T47D (cell line): ENCODE measurements at regions not wholly inside any gene's neighbourhood (a gene's known extent, or its start where the extent isn't known, plus 50 kb on each side); places are given as distances from the start of the nearest gene placed in this dataset.
A peak's percentile ranks its signal among the peaks of the same experiment; 100 is the strongest.
"Not testable (repeated sequence)": the region's sequence is repeated elsewhere in the genome, so short reads cannot be mapped to it uniquely, and the experiment has no call there.

Experiments
- DNase-seq, 2 experiments: peaks; one replicate each; pipeline versions ENCODE4 v3.0.0 to v3.0.0-alpha.2; 2011 to 2012; ENCODE audit warnings: low read depth in 1 of 2, low spot score in 1 of 2
- JUND ChIP-seq: IDR thresholded peaks from 2 replicates; pipeline ENCODE4 v1.6.1; 2012; ENCODE audit warnings: low read depth
- in situ Hi-C: cut with HindIII; loops from 2 replicates; pipeline ENCODE4 v1.10.0; 2016; ENCODE audit warnings: low sequenced_read_pairs, low pct_unique_long_range_greater_than_20kb

GRCh38 chr13:39913339-39913738 is 257.9 kb downstream of the COG6 start:
- DNase-seq: no peak
- no peak for TF ChIP-seq JUND
- in situ Hi-C loops: no loop called here

- no peak for TF ChIP-seq JUND
- peak in 1 of 2 experiments; percentile 23 for DNase-seq
- in situ Hi-C loops: no loop called here
Measured at GRCh38 chr13:39913928-39914327, 258.5 kb downstream of the COG6 start.

GRCh38 chr13:39915418-39915817 is 260.0 kb downstream of the COG6 start:
- no peak for DNase-seq
- TF ChIP-seq JUND: no peak
- in situ Hi-C loops: no loop called here

- no peak for DNase-seq
- TF ChIP-seq JUND: no peak
- in situ Hi-C loops: no loop called here
Measured at GRCh38 chr13:39916330-39916729, 260.9 kb downstream of the COG6 start.

GRCh38 chr13:39918620-39919236 is 263.3 kb downstream of the COG6 start:
- in situ Hi-C loops: no loop called here
- DNase-seq: no peak
- TF ChIP-seq JUND: no peak

- in situ Hi-C loops: no loop called here
- no peak for TF ChIP-seq JUND
- no peak for DNase-seq
Measured at GRCh38 chr13:39920613-39921012, 265.2 kb downstream of the COG6 start.

GRCh38 chr13:39926345-39926744 is 270.9 kb downstream of the COG6 start:
- in situ Hi-C loops: no loop called here
- no peak for TF ChIP-seq JUND
- DNase-seq: no peak

GRCh38 chr13:39928261-39928660 is 272.8 kb downstream of the COG6 start:
- in situ Hi-C loops: no loop called here
- no peak for TF ChIP-seq JUND
- DNase-seq: no peak

GRCh38 chr13:39929583-39929982 is 274.1 kb downstream of the COG6 start:
- in situ Hi-C loops: no loop called here
- TF ChIP-seq JUND: no peak
- no peak for DNase-seq

- in situ Hi-C loops: no loop called here
- no peak for DNase-seq
- no peak for TF ChIP-seq JUND
Measured at GRCh38 chr13:39930060-39930459, 274.6 kb downstream of the COG6 start.

GRCh38 chr13:39930544-39931444 is 275.3 kb downstream of the COG6 start:
- DNase-seq: no peak
- in situ Hi-C loops: no loop called here

GRCh38 chr13:39931505-39931904 is 276.0 kb downstream of the COG6 start:
- in situ Hi-C loops: no loop called here

More at GRCh38 chr13:39930544-39931444, 275.3 kb downstream of the COG6 start:
- no peak for TF ChIP-seq JUND

GRCh38 chr13:39932514-39932913 is 277.1 kb downstream of the COG6 start:
- in situ Hi-C loops, DNase-seq: not testable (repeated sequence)

More at GRCh38 chr13:39931505-39931904, 276.0 kb downstream of the COG6 start:
- DNase-seq: no peak
- TF ChIP-seq JUND: no peak

- DNase-seq: no peak
- no peak for TF ChIP-seq JUND
- in situ Hi-C loops: no loop called here
Measured at GRCh38 chr13:39935155-39935554, 279.7 kb downstream of the COG6 start.
